ENCODE measurements at regions not wholly inside any gene's neighbourhood (a gene's known extent, or its start where the extent isn't known, plus 50 kb on each side); places are given as distances from the start of the nearest gene placed in this dataset.
"Not testable (repeated sequence)": the region's sequence is repeated elsewhere in the genome, so short reads cannot be mapped to it uniquely, and the experiment has no call there.

GRCh38 chr5:109989994-109990722 lies 300.4 kb downstream of the MAN2A1 start:
- DNase-seq (ENCODE audit: low spot score), result no peak

GRCh38 chr5:109990723-109991359 lies 301.1 kb downstream of the MAN2A1 start:
- DNase-seq (ENCODE audit: low spot score), result no peak

- no peak for DNase-seq (ENCODE audit: low spot score)
These were observed 302.7 kb downstream of the MAN2A1 start for GRCh38 chr5:109992264-109992915.

- no peak for DNase-seq (ENCODE audit: low spot score)
These were observed 304.4 kb downstream of the MAN2A1 start for GRCh38 chr5:109994135-109994534.

GRCh38 chr5:109996246-109996645 lies 306.5 kb downstream of the MAN2A1 start:
- no peak for DNase-seq (ENCODE audit: low spot score)

DNA sequence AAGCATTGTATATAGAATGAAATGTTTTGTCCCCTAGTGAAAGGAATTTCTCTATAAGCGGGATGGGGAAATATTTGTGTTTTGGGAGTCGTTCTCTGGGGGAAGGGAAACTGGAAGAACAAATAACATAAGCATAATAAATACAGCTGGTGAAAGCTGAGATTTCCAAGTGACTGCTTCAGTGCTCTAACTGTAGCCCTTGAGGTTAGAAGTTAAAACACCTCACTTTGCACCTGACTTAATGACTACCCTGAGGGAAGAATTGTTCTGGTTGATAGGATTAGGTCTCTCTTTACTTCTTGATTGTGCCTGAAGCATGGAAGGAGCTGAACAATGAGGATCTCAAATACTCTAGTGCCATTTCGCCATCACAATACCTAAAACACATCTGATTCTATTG lies 307.4 kb downstream of the MAN2A1 start:
- no peak for DNase-seq (ENCODE audit: low spot score)

GRCh38 chr5:109998208-109998607 lies 308.5 kb downstream of the MAN2A1 start:
- no peak for DNase-seq (ENCODE audit: low spot score)

GRCh38 chr5:109998726-109999125 lies 309.0 kb downstream of the MAN2A1 start:
- no peak for DNase-seq (ENCODE audit: low spot score)

DNA sequence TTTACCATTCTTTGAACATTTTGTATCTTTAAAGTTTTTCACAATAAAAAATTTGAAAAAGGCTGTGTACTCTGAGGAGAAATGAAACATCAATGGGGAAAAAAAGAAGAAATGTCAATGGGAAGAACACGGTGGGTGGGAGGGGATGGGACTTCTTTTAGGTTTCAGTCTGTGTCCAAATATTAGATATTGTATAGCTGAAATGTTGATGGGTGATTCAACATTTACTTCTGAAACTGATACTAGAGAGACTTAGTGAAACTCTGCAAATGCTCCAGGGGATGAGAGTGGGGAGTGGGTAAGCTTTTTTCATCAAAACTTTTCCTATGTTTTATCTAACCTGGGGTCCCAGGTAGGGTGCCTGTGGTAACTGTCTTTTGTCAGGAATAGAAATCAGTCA lies 311.9 kb downstream of the MAN2A1 start:
- DNase-seq (ENCODE audit: low spot score), result no peak

GRCh38 chr5:110002652-110003051 lies 312.9 kb downstream of the MAN2A1 start:
- no peak for DNase-seq (ENCODE audit: low spot score)

GRCh38 chr5:110005907-110006562 lies 316.3 kb downstream of the MAN2A1 start:
- DNase-seq (ENCODE audit: low spot score), result not testable (repeated sequence)

GRCh38 chr5:110007101-110007500 lies 317.4 kb downstream of the MAN2A1 start:
- no peak for DNase-seq (ENCODE audit: low spot score)

DNA sequence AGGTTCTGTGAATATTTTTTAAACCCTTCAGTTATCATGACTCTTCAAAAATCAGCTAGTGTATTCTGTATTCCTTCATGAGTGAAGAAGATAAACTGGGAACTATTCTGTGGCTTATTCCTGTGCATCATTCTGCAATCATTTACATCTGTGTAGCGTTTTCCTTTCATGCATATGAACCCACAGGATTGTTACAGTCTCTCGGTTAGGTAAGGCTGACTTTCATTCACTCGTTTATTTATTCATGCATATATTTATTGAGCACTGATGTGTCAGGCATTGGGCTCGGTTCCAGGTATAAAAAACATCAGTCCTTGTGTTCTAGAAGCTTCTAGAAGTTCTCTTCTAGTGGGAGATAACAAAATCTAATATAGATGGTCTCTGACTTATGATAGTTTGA lies 318.4 kb downstream of the MAN2A1 start:
- no peak for DNase-seq (ENCODE audit: low spot score)

- no peak for DNase-seq (ENCODE audit: low spot score)
These were observed 322.4 kb downstream of the MAN2A1 start for GRCh38 chr5:110012145-110012544.

DNA sequence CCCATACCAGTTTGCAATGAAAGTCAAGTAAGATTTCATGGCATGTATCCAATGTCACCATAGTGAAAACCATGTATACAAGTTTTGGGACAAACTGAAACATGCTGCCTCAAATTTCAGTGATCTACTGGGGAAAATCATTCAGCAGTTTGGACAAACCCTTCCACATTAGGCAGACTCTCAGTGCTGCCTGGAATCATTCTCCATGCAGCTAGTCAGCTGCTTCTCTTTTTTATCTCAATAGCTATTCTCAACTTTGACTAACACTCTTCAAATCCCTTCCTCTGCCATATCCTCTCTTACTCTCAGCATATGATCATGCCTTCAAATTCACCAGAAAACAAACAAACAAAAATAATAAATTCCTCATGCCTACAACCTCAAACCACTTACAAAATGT lies 323.3 kb downstream of the MAN2A1 start:
- DNase-seq (ENCODE audit: low spot score), result no peak

DNA sequence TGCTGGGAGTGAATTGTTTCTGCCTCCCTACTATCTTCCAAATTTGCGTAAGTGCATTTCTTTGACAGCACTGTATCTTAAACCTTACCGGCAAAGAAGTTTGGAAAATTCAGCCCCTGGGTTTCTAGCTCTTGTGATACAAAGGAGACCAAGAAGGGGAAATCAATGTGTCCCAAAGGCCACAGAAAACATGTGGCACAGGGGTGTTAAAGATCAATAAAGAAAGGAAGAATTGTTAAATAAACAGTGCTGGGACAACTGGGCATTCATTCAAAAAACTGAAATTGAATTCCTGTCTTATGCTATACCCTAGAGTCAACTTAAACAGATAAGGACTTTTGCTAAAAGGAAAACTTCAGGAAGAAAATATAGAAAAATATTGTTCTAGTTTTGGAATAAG lies 328.1 kb downstream of the MAN2A1 start:
- DNase-seq (ENCODE audit: low spot score), result no peak

DNA sequence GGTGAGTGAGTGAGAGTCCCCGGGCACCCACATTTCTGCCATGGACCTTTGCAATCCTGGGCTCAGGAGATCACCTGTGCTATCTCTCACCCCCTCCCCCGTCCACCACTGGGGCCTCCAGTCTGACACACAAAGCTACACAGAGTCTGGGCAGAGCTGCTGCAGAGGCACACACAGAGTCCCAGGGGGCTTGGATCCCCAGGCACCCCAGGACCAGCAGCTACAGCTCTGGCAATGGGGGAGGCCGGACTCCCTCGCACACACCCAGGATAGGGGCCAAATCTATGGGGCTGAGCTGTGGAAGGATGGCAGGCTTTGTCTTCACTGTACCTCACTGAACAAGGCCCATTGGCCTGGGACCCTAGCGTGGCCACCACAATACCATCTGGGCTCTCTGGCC lies 328.8 kb downstream of the MAN2A1 start:
- DNase-seq (ENCODE audit: low spot score), result no peak

GRCh38 chr5:110019119-110019518 lies 329.4 kb downstream of the MAN2A1 start:
- DNase-seq (ENCODE audit: low spot score), result no peak

- no peak for DNase-seq (ENCODE audit: low spot score)
These were observed 330.1 kb downstream of the MAN2A1 start for GRCh38 chr5:110019780-110020179.

DNA sequence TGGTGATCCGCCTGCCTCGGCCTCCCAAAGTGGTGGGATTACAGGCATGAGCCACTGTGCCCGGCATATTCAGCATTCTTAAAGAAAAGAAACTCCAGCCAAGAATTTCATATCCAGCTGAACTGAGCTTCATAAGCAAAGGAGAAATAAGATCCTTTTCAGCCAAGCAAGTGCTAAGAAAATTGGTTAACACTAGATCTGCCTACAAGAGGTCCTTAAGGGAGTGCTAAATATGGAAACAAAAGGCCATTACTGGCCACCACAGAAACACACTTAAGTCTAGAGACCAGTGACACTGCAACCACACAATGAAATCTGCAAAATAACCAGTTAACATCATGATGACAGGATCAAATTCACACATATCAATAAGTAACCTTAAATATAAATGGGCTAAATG lies 331.5 kb downstream of the MAN2A1 start:
- DNase-seq (ENCODE audit: low spot score), result no peak

DNA sequence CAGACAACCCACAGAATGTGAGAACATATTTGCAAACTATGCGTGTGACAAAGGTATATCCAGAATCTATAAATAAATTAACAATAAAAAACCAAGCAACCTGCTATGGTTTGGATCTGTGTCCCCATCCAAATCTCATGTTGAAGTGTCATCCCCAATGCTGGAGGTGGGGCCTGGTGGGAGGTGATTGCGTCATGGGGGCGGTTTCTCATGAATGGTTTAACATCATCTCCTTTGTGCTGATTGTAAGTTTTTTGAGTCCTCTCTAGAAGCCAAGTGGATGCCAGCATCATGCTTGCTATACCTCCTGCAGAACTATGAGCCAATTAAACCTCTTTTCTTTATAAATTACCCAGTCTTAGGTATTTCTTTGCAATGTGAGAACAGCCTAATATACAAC lies 335.4 kb downstream of the MAN2A1 start:
- DNase-seq (ENCODE audit: low spot score), result no peak

GRCh38 chr5:110027527-110028322 lies 338.0 kb downstream of the MAN2A1 start:
- no peak for DNase-seq (ENCODE audit: low spot score)

All from pons (tissue), 1 donor.